Endothelial cell of umbilical vein (primary cell): ENCODE measurements at regions not wholly inside any gene's neighbourhood (a gene's known extent, or its start where the extent isn't known, plus 50 kb on each side); places are given as distances from the start of the nearest gene placed in this dataset.

Source experiments
- BruUV-seq: library from RNA; stranded (reverse); fragments of 400-500 nt; replicated peaks from 2 replicates; lab custom pipeline; 2021; lab: Mats Ljungman, UMichigan
- CTCF ChIA-PET: fragments of 300-600, 350-600 bp; sonication (Branson Sonifier 250); formaldehyde crosslinking; loops from one replicate; lab custom pipeline; 2021; ENCODE audit warnings: antibody characterized with exemption, inconsistent platforms; lab: Charles Lee
- POLR2A ChIA-PET: fragments of 300-600, 350-600 bp; sonication (Branson Sonifier 250); formaldehyde crosslinking; loops from one replicate; lab custom pipeline; 2021; ENCODE audit warnings: antibody characterized with exemption, inconsistent platforms; lab: Charles Lee
- DNase-seq: peaks from one replicate; pipeline ENCODE4 v3.0.0-alpha.2; 2011; ENCODE audit warnings: low read depth, low spot score
- FAIRE-seq: peaks from 2 replicates; lab custom pipeline; 2011; peaks lifted over from hg19 to GRCh38; lab: Jason Lieb, UNC
- H2AFZ ChIP-seq: 2 replicates; pipeline ENCODE4 v1.6.0; 2012; ENCODE audit warnings: low read depth, low read length, control low read depth, inconsistent platforms
- H3K27ac ChIP-seq: 2 replicates; pipeline ENCODE4 v1.5.1; 2011; ENCODE audit warnings: low read depth, mild to moderate bottlenecking, control low read depth, low read length, moderate library complexity; ENCODE audit not compliant: insufficient read depth
- H3K27me3 ChIP-seq, 2 experiments: 2 replicates each; pipeline versions ENCODE4 v1.6.0 to v1.6.1; 2011; ENCODE audit warnings: low read length in 2 of 2, mixed read lengths in 1 of 2; ENCODE audit not compliant: control insufficient read depth in 2 of 2, insufficient read depth in 2 of 2
- H3K36me3 ChIP-seq, 2 experiments: 2 replicates in 1 of 2; 3 replicates in 1 of 2; pipeline ENCODE4 v1.5.1; 2011; ENCODE audit warnings: low read length in 2 of 2, mild to moderate bottlenecking in 1 of 2, moderate library complexity in 1 of 2; ENCODE audit not compliant: control insufficient read depth in 2 of 2, insufficient read depth in 2 of 2; ENCODE audit errors: extremely low read depth in 1 of 2
- H3K4me1 ChIP-seq: 3 replicates; pipeline ENCODE4 v1.5.1; 2011; ENCODE audit warnings: mild to moderate bottlenecking, low read length; ENCODE audit not compliant: control insufficient read depth, insufficient read depth; ENCODE audit errors: extremely low read depth
- H3K4me2 ChIP-seq: 2 replicates; pipeline ENCODE4 v1.6.1; 2011; ENCODE audit warnings: low read length, control low read depth, mixed read lengths; ENCODE audit not compliant: insufficient read depth
- H3K4me3 ChIP-seq, 3 experiments: fragments of 200-600 bp in 1 of 3; sonication (generic), shearing (Covaris generic) in 1 of 3; replicated peaks in 1 of 3; 2 replicates each; pipeline ENCODE4 v1.5.1; 2011 to 2016; ENCODE audit warnings: control low read depth in 3 of 3, low read length in 3 of 3, mild to moderate bottlenecking in 2 of 3, inconsistent platforms in 1 of 3, low read depth in 1 of 3, moderate library complexity in 1 of 3; ENCODE audit not compliant: insufficient read depth in 1 of 3
- H3K79me2 ChIP-seq: 2 replicates; pipeline ENCODE4 v1.6.0; 2012; ENCODE audit warnings: low read length, inconsistent platforms; ENCODE audit not compliant: control insufficient read depth, insufficient read depth
- H3K9ac ChIP-seq: replicated peaks from 2 replicates; pipeline ENCODE3; 2011; ENCODE audit warnings: low read length, control low read depth; ENCODE audit not compliant: insufficient read depth; ENCODE audit errors: extremely low read depth
- H3K9me1 ChIP-seq: replicated peaks from 3 replicates; pipeline ENCODE4 v1.6.0; 2011; ENCODE audit warnings: mild to moderate bottlenecking, low read length; ENCODE audit not compliant: control insufficient read depth, insufficient read depth; ENCODE audit errors: extremely low read depth
- H3K9me3 ChIP-seq: replicated peaks from 2 replicates; pipeline ENCODE4 v1.5.1; 2012; ENCODE audit warnings: low read length, inconsistent platforms; ENCODE audit not compliant: control insufficient read depth, insufficient read depth
- H4K20me1 ChIP-seq: replicated peaks from 2 replicates; pipeline ENCODE3; 2011; ENCODE audit warnings: mild to moderate bottlenecking, low read length; ENCODE audit not compliant: control insufficient read depth, insufficient read depth; ENCODE audit errors: extremely low read depth
- CTCF ChIP-seq, 2 donors: IDR thresholded peaks; 1 replicate in 1 of 2; 2 replicates in 1 of 2; pipeline ENCODE4 v1.5.1; 2011; ENCODE audit warnings: low read length in 2 of 2, mild to moderate bottlenecking in 2 of 2, moderate library complexity in 2 of 2, control low read depth in 1 of 2, inconsistent platforms in 1 of 2, low read depth in 1 of 2; ENCODE audit not compliant: insufficient read depth in 1 of 2; ENCODE audit errors: extremely low read depth in 1 of 2
- GATA2 ChIP-seq: IDR thresholded peaks from 2 replicates; pipeline ENCODE4 v1.7.0; 2011; ENCODE audit warnings: low read depth, mild to moderate bottlenecking, moderate library complexity, mixed read lengths, low read length; ENCODE audit not compliant: insufficient read length, insufficient read depth
- JUN ChIP-seq: IDR thresholded peaks from 2 replicates; pipeline ENCODE4 v1.6.1; 2011; ENCODE audit warnings: borderline replicate concordance, low read depth; ENCODE audit not compliant: insufficient read length, insufficient read depth
- MAX ChIP-seq: IDR thresholded peaks from 2 replicates; pipeline ENCODE4 v1.6.1; 2011; ENCODE audit not compliant: insufficient read depth, insufficient read length
- MYC ChIP-seq: IDR thresholded peaks from one replicate; pipeline ENCODE4 v1.6.1; 2011; ENCODE audit warnings: mild to moderate bottlenecking, low read depth, low read length
- POLR2AphosphoS5 ChIP-seq: IDR thresholded peaks from 2 replicates; pipeline ENCODE4 v1.6.1; 2012; ENCODE audit warnings: low read depth, mild to moderate bottlenecking, control low read depth, low read length, moderate library complexity; ENCODE audit not compliant: insufficient read depth
- dilution Hi-C: fragments of 300-500 bp; cut with MboI; formaldehyde crosslinking; loops from one replicate; pipeline ENCODE4 v1.15.0; 2019; ENCODE audit warnings: low sequenced_read_pairs; ENCODE audit not compliant: extremely low pct_ligation_motif_present
- intact Hi-C: fragments of 100-400 bp; cut with micrococcal nuclease; formaldehyde crosslinking; loops from one replicate; pipeline ENCODE4 v1.10.0; 2022

- Histone ChIP-seq H3K27ac (no peak overlapping the region), H3K9me3 (no peaks in the 10 kb centered on the region), H3K4me3 (no peak overlapping the region), H2AFZ (no peak overlapping the region), H3K36me3 (no peaks in the 10 kb centered on the region), H3K4me1 (no peaks in the 10 kb centered on the region), H3K9ac (no peak overlapping the region), H3K4me2 (no peak overlapping the region), H3K79me2 (no peaks in the 10 kb centered on the region), H3K9me1 (no peaks in the 10 kb centered on the region), H3K27me3 (no peaks in the 10 kb centered on the region), H4K20me1 (no peaks in the 10 kb centered on the region)
- no peak for FAIRE-seq
- POLR2A ChIA-PET, result no interaction called here
- intact Hi-C loops (no loop called here), dilution Hi-C loops (no loop called here)
- no TSS peak for BruUV-seq
- TF ChIP-seq MAX (no peak), POLR2AphosphoS5 (no peak)
- no peak for DNase-seq
- CTCF ChIA-PET, result interaction anchor here (3.6 kb wide), 1 partner anchor 16 kb away, joined by 14 read pairs; no protein-coding TSS in a partner anchor
Observed at GRCh38 chr10:113438652-113439051, 114.2 kb upstream of the HABP2 start.

GRCh38 chr10:113441220-113441619, 111.6 kb upstream of the HABP2 start:
- Histone ChIP-seq H3K4me1 (no peaks in the 10 kb centered on the region), H3K27ac (no peak overlapping the region), H3K4me3 (no peak overlapping the region), H3K9me3 (no peaks in the 10 kb centered on the region), H3K4me2 (no peak overlapping the region), H3K9ac (no peak overlapping the region), H3K27me3 (no peaks in the 10 kb centered on the region), H3K36me3 (no peaks in the 10 kb centered on the region), H3K79me2 (no peaks in the 10 kb centered on the region), H2AFZ (no peak overlapping the region), H3K9me1 (no peaks in the 10 kb centered on the region), H4K20me1 (no peaks in the 10 kb centered on the region)
- intact Hi-C loops, result no loop called here
- ChIA-PET CTCF (interaction anchor here (0.7 to 3.6 kb wide), 4 partner anchors 13 to 122 kb away, joined by 3 to 21 read pairs (median 16); no protein-coding TSS in a partner anchor), POLR2A (no interaction called here)
- FAIRE-seq (no peak), DNase-seq (no peak)
- no TSS peak for BruUV-seq
- TF ChIP-seq CTCF (IDR thresholded peaks at IDR 0.05; ENCODE audit: extremely low read depth in 1 of 2, insufficient read depth in 1 of 2, low read depth in 1 of 2, low read length in 2 of 2) (peak in 1 of 2 donors; percentile 2), GATA2 (no peak), JUN (no peak), MYC (no peak)
- dilution Hi-C loops, result no loop called here
